GM23338 (cell line): ENCODE measurements at regions not wholly inside any gene's neighbourhood (a gene's known extent, or its start where the extent isn't known, plus 50 kb on each side); places are given as distances from the start of the nearest gene placed in this dataset.

Source experiments
- ATAC-seq: fragments of 200-7000 bp; cut with Tn5 transposase; 3 replicates; pipeline ENCODE4 v1.9.1; 2020
- DNase-seq: peaks from one replicate; pipeline ENCODE4 v3.0.0-alpha.2; 2015; ENCODE audit warnings: low spot score
- H2AFZ ChIP-seq: fragments of 200-600 bp; sonication (generic); 2 replicates; pipeline ENCODE4 v1.8.0; 2016; ENCODE audit warnings: antibody characterized with exemption, mild to moderate bottlenecking, moderate library complexity
- H3F3A ChIP-seq: fragments of 200-600 bp; sonication (generic); replicated peaks from 2 replicates; pipeline ENCODE4 v1.8.0; 2017; ENCODE audit warnings: antibody characterized with exemption, mixed run types, low read depth
- H3K27ac ChIP-seq: fragments of 200-600 bp; sonication (generic); 2 replicates; pipeline ENCODE4 v1.6.1; 2016; ENCODE audit warnings: low read depth
- H3K27me3 ChIP-seq: fragments of 200-600 bp; sonication (generic); 2 replicates; pipeline ENCODE4 v1.8.0; 2016; ENCODE audit warnings: mild to moderate bottlenecking, mixed run types, moderate library complexity; ENCODE audit not compliant: insufficient read depth
- H3K36me3 ChIP-seq: fragments of 200-600 bp; sonication (generic); 2 replicates; pipeline ENCODE4 v1.8.0; 2016; ENCODE audit warnings: mild to moderate bottlenecking; ENCODE audit not compliant: insufficient read depth
- H3K4me1 ChIP-seq: fragments of 200-600 bp; sonication (generic); 2 replicates; pipeline ENCODE4 v1.8.0; 2016; ENCODE audit warnings: mild to moderate bottlenecking, moderate library complexity; ENCODE audit not compliant: insufficient read depth
- H3K4me2 ChIP-seq: fragments of 200-600 bp; sonication (generic); 2 replicates; pipeline ENCODE4 v1.7.1; 2017; ENCODE audit warnings: mixed run types
- H3K4me3 ChIP-seq: fragments of 200-600 bp; sonication (generic); 2 replicates; pipeline ENCODE4 v1.6.1; 2016; ENCODE audit warnings: mixed run types
- H3K79me2 ChIP-seq: fragments of 200-600 bp; sonication (generic); replicated peaks from 2 replicates; pipeline ENCODE4 v1.8.0; 2017; ENCODE audit warnings: mild to moderate bottlenecking; ENCODE audit not compliant: insufficient read depth
- H3K9me2 ChIP-seq: fragments of 200-600 bp; sonication (generic); 2 replicates; pipeline ENCODE4 v1.8.0; 2017; ENCODE audit not compliant: insufficient read depth
- H4K20me1 ChIP-seq: fragments of 200-600 bp; sonication (generic); replicated peaks from 2 replicates; pipeline ENCODE4 v1.8.0; 2017; ENCODE audit warnings: mild to moderate bottlenecking; ENCODE audit not compliant: insufficient read depth
- H3K27ac Mint-ChIP-seq: 2 replicates; pipeline ENCODE4 v1.8.0; 2020; ENCODE audit warnings: inconsistent platforms, mild to moderate bottlenecking, moderate library complexity, mixed read lengths
- H3K27me3 Mint-ChIP-seq: 3 replicates; pipeline ENCODE4 v1.8.0; 2022; ENCODE audit warnings: low read depth, mild to moderate bottlenecking, moderate library complexity, mixed read lengths, inconsistent platforms; ENCODE audit not compliant: insufficient read depth, poor library complexity
- H3K36me3 Mint-ChIP-seq: 3 replicates; pipeline ENCODE4 v1.8.0; 2021; ENCODE audit warnings: low read depth, mild to moderate bottlenecking, inconsistent platforms, moderate library complexity, mixed read lengths
- H3K4me1 Mint-ChIP-seq: 3 replicates; pipeline ENCODE4 v1.8.0; 2020; ENCODE audit warnings: mild to moderate bottlenecking, inconsistent platforms, mixed read lengths
- H3K4me3 Mint-ChIP-seq: 3 replicates; pipeline ENCODE4 v1.8.0; 2021; ENCODE audit warnings: moderate library complexity, mild to moderate bottlenecking, inconsistent platforms, mixed read lengths
- H3K9me3 Mint-ChIP-seq: 3 replicates; pipeline ENCODE4 v1.8.0; 2020; ENCODE audit warnings: moderate library complexity, mild to moderate bottlenecking, inconsistent platforms, mixed read lengths
- CREB1 ChIP-seq: fragments of 250-450 bp; sonication (Bioruptor Pico); IDR thresholded peaks from 2 replicates; pipeline ENCODE4 v1.5.0; 2020; ENCODE audit warnings: low read depth, mild to moderate bottlenecking, moderate library complexity
- EZH2 ChIP-seq: fragments of 200-600 bp; sonication (generic); IDR thresholded peaks from one replicate; pipeline ENCODE4 v1.8.0; 2017; ENCODE audit warnings: antibody characterized with exemption, mild to moderate bottlenecking, low read depth; ENCODE audit not compliant: unreplicated experiment
- EZH2phosphoT487 ChIP-seq: fragments of 200-600 bp; sonication (generic); IDR thresholded peaks from one replicate; pipeline ENCODE4 v1.8.1; 2018; ENCODE audit warnings: antibody characterized with exemption; ENCODE audit not compliant: unreplicated experiment
- JUNB ChIP-seq: IDR thresholded peaks from one replicate; pipeline ENCODE4 v1.6.1; 2016; ENCODE audit warnings: antibody characterized with exemption; ENCODE audit not compliant: unreplicated experiment
- NANOG ChIP-seq: IDR thresholded peaks from 2 replicates; pipeline ENCODE4 v1.6.1; 2016; ENCODE audit warnings: antibody characterized with exemption, borderline replicate concordance
- POLR2AphosphoS5 ChIP-seq: IDR thresholded peaks from 2 replicates; pipeline ENCODE4 v1.6.1; 2016; ENCODE audit warnings: antibody characterized with exemption, low read depth
- STAT1 ChIP-seq: IDR thresholded peaks from one replicate; pipeline ENCODE4 v1.6.1; 2016; ENCODE audit warnings: antibody characterized with exemption; ENCODE audit not compliant: unreplicated experiment
- ZNF114 ChIP-seq: fragments of 250-450 bp; sonication (Bioruptor Pico); IDR thresholded peaks from 2 replicates; pipeline ENCODE4 v1.5.0; 2020; ENCODE audit warnings: mild to moderate bottlenecking, moderate library complexity
- ZNF331 ChIP-seq: fragments of 250-450 bp; sonication (Bioruptor Pico); IDR thresholded peaks from 2 replicates; pipeline ENCODE4 v1.5.0; 2020; ENCODE audit warnings: low read depth, mild to moderate bottlenecking, moderate library complexity
- TF ChIP-seq, protein P1 (sequence below): IDR thresholded peaks from one replicate; pipeline ENCODE4 v1.6.1; 2018; ENCODE audit warnings: antibody characterized with exemption; ENCODE audit not compliant: unreplicated experiment
- TF ChIP-seq, protein P2 (sequence below): IDR thresholded peaks from 2 replicates; pipeline ENCODE4 v1.6.1; 2016; ENCODE audit warnings: antibody characterized with exemption
- TF ChIP-seq, protein P3 (sequence below), 2 experiments: fragments of 200-600 bp in 1 of 2; sonication (generic) in 1 of 2; conservative IDR thresholded peaks; 2 replicates each; pipeline versions ENCODE4 v1.5.1 to v1.6.1; 2016 to 2017; ENCODE audit warnings: antibody characterized with exemption in 2 of 2, low read depth in 2 of 2, mild to moderate bottlenecking in 2 of 2, moderate library complexity in 1 of 2

DNA sequence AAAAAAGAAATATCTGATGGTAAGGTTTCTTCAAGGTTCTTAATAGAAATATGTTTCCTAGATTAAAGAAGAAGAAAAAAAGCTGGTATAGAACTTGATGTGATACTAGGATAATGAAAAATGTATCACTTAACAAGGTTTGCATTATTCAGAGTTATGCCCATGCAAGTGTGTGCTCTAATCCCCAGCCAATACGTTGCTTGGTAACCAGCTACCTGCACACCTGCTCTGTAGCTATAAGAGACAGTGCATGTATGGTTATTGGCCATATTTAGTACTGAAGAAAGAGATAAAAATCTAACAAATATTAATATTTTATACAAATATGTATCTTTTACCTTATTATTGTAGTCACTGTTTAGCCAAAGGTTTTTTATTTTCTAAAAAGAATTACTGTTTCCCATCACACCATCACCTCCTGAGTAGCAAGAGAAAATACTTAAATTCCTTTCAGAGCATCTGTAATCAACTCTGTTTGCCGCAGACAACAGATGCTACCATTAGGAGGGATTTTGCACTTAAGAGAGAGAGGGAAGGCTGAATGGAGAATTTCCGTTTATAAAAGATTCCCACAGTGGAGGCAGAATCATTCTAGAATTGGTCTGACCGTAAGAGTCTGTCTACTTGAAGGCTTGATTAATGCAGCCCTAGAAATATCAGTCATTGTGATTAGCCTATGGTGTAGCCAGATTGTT lies 115.6 kb downstream of the NEDD1 start:
- no peaks in the 10 kb centered on the region for H3K27me3 Mint-ChIP-seq
- no peaks in the 10 kb centered on the region for H3K79me2 ChIP-seq
- H3F3A ChIP-seq = no peaks in the 10 kb centered on the region
- H3K4me3 ChIP-seq = no peak overlapping the region
- no peak overlapping the region for H3K27ac Mint-ChIP-seq
- H3K27ac ChIP-seq = no peak overlapping the region
- TF ChIP-seq, protein P1, sequence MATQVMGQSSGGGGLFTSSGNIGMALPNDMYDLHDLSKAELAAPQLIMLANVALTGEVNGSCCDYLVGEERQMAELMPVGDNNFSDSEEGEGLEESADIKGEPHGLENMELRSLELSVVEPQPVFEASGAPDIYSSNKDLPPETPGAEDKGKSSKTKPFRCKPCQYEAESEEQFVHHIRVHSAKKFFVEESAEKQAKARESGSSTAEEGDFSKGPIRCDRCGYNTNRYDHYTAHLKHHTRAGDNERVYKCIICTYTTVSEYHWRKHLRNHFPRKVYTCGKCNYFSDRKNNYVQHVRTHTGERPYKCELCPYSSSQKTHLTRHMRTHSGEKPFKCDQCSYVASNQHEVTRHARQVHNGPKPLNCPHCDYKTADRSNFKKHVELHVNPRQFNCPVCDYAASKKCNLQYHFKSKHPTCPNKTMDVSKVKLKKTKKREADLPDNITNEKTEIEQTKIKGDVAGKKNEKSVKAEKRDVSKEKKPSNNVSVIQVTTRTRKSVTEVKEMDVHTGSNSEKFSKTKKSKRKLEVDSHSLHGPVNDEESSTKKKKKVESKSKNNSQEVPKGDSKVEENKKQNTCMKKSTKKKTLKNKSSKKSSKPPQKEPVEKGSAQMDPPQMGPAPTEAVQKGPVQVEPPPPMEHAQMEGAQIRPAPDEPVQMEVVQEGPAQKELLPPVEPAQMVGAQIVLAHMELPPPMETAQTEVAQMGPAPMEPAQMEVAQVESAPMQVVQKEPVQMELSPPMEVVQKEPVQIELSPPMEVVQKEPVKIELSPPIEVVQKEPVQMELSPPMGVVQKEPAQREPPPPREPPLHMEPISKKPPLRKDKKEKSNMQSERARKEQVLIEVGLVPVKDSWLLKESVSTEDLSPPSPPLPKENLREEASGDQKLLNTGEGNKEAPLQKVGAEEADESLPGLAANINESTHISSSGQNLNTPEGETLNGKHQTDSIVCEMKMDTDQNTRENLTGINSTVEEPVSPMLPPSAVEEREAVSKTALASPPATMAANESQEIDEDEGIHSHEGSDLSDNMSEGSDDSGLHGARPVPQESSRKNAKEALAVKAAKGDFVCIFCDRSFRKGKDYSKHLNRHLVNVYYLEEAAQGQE = no peak
- TF ChIP-seq, protein P2, sequence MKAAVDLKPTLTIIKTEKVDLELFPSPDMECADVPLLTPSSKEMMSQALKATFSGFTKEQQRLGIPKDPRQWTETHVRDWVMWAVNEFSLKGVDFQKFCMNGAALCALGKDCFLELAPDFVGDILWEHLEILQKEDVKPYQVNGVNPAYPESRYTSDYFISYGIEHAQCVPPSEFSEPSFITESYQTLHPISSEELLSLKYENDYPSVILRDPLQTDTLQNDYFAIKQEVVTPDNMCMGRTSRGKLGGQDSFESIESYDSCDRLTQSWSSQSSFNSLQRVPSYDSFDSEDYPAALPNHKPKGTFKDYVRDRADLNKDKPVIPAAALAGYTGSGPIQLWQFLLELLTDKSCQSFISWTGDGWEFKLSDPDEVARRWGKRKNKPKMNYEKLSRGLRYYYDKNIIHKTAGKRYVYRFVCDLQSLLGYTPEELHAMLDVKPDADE = no peak
- TF ChIP-seq STAT1 (no peak), ZNF114 (CRISPR knock-in tag) (no peak), NANOG (no peak), EZH2 (no peak), CREB1 (CRISPR knock-in tag) (no peak), EZH2phosphoT487 (no peak), ZNF331 (CRISPR knock-in tag) (no peak), POLR2AphosphoS5 (no peak), JUNB (no peak)
- TF ChIP-seq, protein P3, sequence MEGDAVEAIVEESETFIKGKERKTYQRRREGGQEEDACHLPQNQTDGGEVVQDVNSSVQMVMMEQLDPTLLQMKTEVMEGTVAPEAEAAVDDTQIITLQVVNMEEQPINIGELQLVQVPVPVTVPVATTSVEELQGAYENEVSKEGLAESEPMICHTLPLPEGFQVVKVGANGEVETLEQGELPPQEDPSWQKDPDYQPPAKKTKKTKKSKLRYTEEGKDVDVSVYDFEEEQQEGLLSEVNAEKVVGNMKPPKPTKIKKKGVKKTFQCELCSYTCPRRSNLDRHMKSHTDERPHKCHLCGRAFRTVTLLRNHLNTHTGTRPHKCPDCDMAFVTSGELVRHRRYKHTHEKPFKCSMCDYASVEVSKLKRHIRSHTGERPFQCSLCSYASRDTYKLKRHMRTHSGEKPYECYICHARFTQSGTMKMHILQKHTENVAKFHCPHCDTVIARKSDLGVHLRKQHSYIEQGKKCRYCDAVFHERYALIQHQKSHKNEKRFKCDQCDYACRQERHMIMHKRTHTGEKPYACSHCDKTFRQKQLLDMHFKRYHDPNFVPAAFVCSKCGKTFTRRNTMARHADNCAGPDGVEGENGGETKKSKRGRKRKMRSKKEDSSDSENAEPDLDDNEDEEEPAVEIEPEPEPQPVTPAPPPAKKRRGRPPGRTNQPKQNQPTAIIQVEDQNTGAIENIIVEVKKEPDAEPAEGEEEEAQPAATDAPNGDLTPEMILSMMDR (conservative IDR thresholded peaks at IDR 0.05; ENCODE audit: low read depth in 2 of 2) = no peak
- H3K4me2 ChIP-seq = no peak overlapping the region
- no peaks in the 10 kb centered on the region for H3K36me3 ChIP-seq
- H3K27me3 ChIP-seq = no peaks in the 10 kb centered on the region
- H3K4me1 Mint-ChIP-seq = peaks cover 5% of the 10 kb centered on the region; the same call in 2 of the 3 replicates
- peaks cover 5% of the 10 kb centered on the region for H3K4me1 ChIP-seq
- peaks cover 5% of the 10 kb centered on the region for H3K36me3 Mint-ChIP-seq
- ATAC-seq = no peak
- no peak overlapping the region for H3K4me3 Mint-ChIP-seq
- no peaks in the 10 kb centered on the region for H4K20me1 ChIP-seq
- H3K9me2 ChIP-seq = peaks cover 15% of the 10 kb centered on the region; the same call in 1 of the 2 replicates
- no peak for DNase-seq
- H2AFZ ChIP-seq = no peak overlapping the region
- no peaks in the 10 kb centered on the region for H3K9me3 Mint-ChIP-seq
